ENCODE measurements at regions not wholly inside any gene's neighbourhood (a gene's known extent, or its start where the extent isn't known, plus 50 kb on each side); places are given as distances from the start of the nearest gene placed in this dataset.

DNA sequence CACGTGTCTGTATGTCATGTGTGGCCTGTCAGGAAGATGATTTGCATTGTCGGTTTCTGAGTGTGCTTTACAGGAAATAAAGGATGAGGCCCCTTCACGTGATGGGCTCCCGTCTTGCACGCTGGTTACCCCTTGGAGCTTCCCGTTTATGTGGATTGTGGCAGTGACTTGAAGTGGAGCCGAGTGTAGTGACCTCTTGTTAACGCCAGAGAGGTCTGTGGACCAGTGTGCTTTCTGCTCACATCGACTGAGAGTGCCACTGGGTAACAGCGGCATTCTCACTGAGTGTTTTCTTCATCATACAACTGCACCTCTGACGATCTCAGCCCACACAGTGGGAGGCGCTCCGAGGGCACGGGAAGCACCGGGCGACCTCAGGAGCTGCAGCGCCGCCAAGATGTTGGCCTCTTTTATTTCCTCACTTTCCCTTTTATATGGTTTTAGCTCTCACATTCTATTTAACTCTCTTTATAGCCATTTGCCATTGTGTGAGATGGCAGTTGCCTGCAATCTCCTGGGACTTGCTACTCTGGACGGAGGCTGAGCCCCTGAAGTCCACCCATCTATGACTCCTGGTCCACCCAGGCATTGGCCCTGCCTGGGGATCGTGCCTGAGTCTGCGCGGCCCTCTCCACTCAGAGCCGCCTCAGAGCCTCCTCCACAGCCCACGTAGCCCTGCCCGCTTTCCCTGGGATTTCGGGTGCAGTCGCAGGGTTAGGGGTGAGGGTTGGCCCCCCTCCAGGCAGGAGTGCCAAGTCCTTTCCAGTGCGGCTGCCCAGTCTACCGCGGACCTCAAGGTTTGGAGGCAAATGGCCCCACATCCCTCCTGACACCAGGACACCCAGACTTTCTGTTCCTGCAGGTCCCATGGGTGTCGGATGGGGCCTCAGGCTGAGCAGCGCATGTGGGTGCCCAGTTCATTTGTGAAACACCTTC lies 238.9 kb downstream of the ERMARD start:
- Histone ChIP-seq H3K18ac (ENCODE audit: extremely low read depth, low read length) (no peak overlapping the region), H2BK5ac (ENCODE audit: low read depth, low read length) (no peak overlapping the region; the same call in 1 of the 2 replicates), H3K56ac (replicated peaks; ENCODE audit: insufficient read length, low read depth, low read length) (no peak overlapping the region), H3K14ac (ENCODE audit: insufficient read length) (no peak overlapping the region), H3K23ac (ENCODE audit: insufficient read length) (no peak overlapping the region), H3K9me3 (ENCODE audit: insufficient read depth in 2 of 2, low read depth in 1 of 2, low read length in 1 of 2) (no peaks in the 10 kb centered on the region), H4K91ac (replicated peaks; ENCODE audit: insufficient read length, low read length) (no peak overlapping the region), H2BK120ac (replicated peaks; ENCODE audit: low read depth, low read length) (no peak overlapping the region), H3K27ac (ENCODE audit: low read depth, low read length) (no peak overlapping the region; the same call in 1 of the 2 replicates), H3K79me2 (ENCODE audit: control insufficient read depth in 1 of 2, insufficient read depth in 2 of 2, low read length in 2 of 2) (no peaks in the 10 kb centered on the region; a peak in 1 of 4 replicates), H3K4ac (replicated peaks; ENCODE audit: insufficient read length, low read depth, low read length) (no peak overlapping the region), H3K79me1 (ENCODE audit: low read depth, low read length) (no peaks in the 10 kb centered on the region), H4K20me1 (replicated peaks in 1 of 2; ENCODE audit: control insufficient read depth in 1 of 2, insufficient read depth in 2 of 2, low read length in 2 of 2) (peaks cover 0 to 4% of the 10 kb centered on the region in 2 experiments), H2AK5ac (ENCODE audit: low read depth, low read length) (no peak overlapping the region), H2BK20ac (ENCODE audit: low read length) (no peak overlapping the region), H2BK12ac (ENCODE audit: low read depth, low read length) (no peak overlapping the region), H3K4me1 (replicated peaks in 1 of 4; ENCODE audit: control insufficient read depth in 3 of 4, insufficient read depth in 4 of 4, low read length in 3 of 4) (no peaks in the 10 kb centered on the region), H3K4me2 (ENCODE audit: insufficient read depth in 1 of 2, low read depth in 2 of 2, low read length in 2 of 2) (no peak overlapping the region), H2AFZ (ENCODE audit: low read length) (no peak overlapping the region), H3K36me3 (ENCODE audit: control insufficient read depth in 2 of 4, insufficient read depth in 4 of 4, low read length in 3 of 4) (no peaks in the 10 kb centered on the region; a peak in 1 of 8 replicates), H3K27me3 (replicated peaks in 1 of 4; ENCODE audit: control insufficient read depth in 3 of 4, extremely low read depth in 1 of 4, insufficient read depth in 3 of 4, low read length in 3 of 4) (no peaks in the 10 kb centered on the region), H3K4me3 (ENCODE audit: extremely low read depth in 1 of 4, insufficient read depth in 2 of 4, low read depth in 3 of 4, low read length in 4 of 4) (no peak overlapping the region), H4K5ac (ENCODE audit: insufficient read length, low read depth, low read length) (no peak overlapping the region), H3K23me2 (ENCODE audit: low read depth, low read length) (no peaks in the 10 kb centered on the region; the same call in 1 of the 2 replicates), H3K9ac (replicated peaks in 1 of 4; ENCODE audit: extremely low read depth in 1 of 4, low read depth in 3 of 4, low read length in 3 of 4) (no peak overlapping the region), H2BK15ac (ENCODE audit: low read length) (no peak overlapping the region), H4K8ac (ENCODE audit: extremely low read depth, insufficient read depth, low read length) (no peak overlapping the region; the same call in 1 of the 2 replicates)
- TF ChIP-seq RAD21 (IDR thresholded peaks at IDR 0.05 in 1 of 2, conservative IDR thresholded peaks at IDR 0.05 in 1 of 2; ENCODE audit: low read depth in 2 of 2, low read length in 2 of 2) (peak; percentile 24 to 38; a peak in 3 of 4 replicates), CEBPB (IDR thresholded peaks at IDR 0.05; ENCODE audit: low read depth, low read length) (no peak), CREB1 (IDR thresholded peaks at IDR 0.05) (no peak)
- TF ChIP-seq, protein P1, sequence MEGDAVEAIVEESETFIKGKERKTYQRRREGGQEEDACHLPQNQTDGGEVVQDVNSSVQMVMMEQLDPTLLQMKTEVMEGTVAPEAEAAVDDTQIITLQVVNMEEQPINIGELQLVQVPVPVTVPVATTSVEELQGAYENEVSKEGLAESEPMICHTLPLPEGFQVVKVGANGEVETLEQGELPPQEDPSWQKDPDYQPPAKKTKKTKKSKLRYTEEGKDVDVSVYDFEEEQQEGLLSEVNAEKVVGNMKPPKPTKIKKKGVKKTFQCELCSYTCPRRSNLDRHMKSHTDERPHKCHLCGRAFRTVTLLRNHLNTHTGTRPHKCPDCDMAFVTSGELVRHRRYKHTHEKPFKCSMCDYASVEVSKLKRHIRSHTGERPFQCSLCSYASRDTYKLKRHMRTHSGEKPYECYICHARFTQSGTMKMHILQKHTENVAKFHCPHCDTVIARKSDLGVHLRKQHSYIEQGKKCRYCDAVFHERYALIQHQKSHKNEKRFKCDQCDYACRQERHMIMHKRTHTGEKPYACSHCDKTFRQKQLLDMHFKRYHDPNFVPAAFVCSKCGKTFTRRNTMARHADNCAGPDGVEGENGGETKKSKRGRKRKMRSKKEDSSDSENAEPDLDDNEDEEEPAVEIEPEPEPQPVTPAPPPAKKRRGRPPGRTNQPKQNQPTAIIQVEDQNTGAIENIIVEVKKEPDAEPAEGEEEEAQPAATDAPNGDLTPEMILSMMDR (IDR thresholded peaks at IDR 0.05; ENCODE audit: control extremely low read depth in 1 of 3, insufficient read depth in 1 of 3, low read depth in 1 of 3, low read length in 3 of 3), result peak in 1 of 3 experiments; percentile 9; a peak in 1 of 4 replicates
- POLR2A ChIA-PET (ENCODE audit: partially characterized antibody), result interaction anchor here (1.1 kb wide), 1 partner anchor 15 kb away, joined by 3 read pairs; no protein-coding TSS in a partner anchor
- CTCF ChIA-PET (ENCODE audit: partially characterized antibody), result interaction anchor here (0.7 to 1.1 kb wide), 2 partner anchors 163 to 201 kb away, joined by 3 read pairs; no protein-coding TSS in a partner anchor
- no peak for FAIRE-seq
- WGBS, 2 experiments (ENCODE audit: extremely low coverage in 1 of 2, insufficient coverage in 1 of 2, insufficient read length in 1 of 2, insufficient replicate concordance in 2 of 2, low coverage in 1 of 2, low lambda C conversion rate in 2 of 2, missing lambda C conversion rate in 1 of 2), result 87% methylated on average over 29 of the region's 32 CpGs; no CpG with 5 or more reads in 1 of the 2 experiments
- DNase-seq (ENCODE audit: low read depth in 1 of 2, low spot score in 2 of 2), result no peak

Measured in H1 (cell line).